ENCODE measurements at regions not wholly inside any gene's neighbourhood (a gene's known extent, or its start where the extent isn't known, plus 50 kb on each side); places are given as distances from the start of the nearest gene placed in this dataset.

DNA sequence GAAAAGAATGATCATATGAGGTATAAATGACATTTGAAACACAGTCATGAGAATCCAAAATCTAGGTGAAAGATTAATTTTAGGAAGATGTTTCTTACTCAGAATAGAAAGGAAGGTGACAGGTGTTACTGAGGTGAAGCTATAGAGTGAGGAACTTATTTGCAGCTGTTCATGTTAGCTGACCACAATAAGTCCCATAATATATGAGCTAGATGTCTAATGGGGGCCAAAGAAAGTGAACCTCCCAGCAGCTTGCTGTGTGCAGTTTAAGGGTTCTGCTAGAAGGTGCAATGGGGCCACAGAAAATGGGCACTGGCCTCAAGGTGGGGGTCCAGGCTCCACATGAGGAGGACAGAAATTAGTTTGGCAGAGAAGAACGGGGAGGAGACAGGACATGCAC, 1374.9 kb upstream of the CRIM1 start:
- Histone ChIP-seq H3K4me1 (no peaks in the 10 kb centered on the region), H3K9me3 (peaks cover 0 to 3% (median 0%) of the 10 kb centered on the region in 4 donors), H3K36me3 (no peaks in the 10 kb centered on the region), H3K4me3 (no peak overlapping the region), H3K27me3 (no peaks in the 10 kb centered on the region), H3K27ac (no peak overlapping the region)
- TF ChIP-seq POLR2A (IDR thresholded peaks at IDR 0.05) (no peak), CTCF (IDR thresholded peaks at IDR 0.05) (no peak)
- DNase-seq, result no peak

GRCh38 chr2:34979148-34979547, 1376.4 kb upstream of the CRIM1 start:
- Histone ChIP-seq H3K36me3 (no peaks in the 10 kb centered on the region), H3K4me3 (no peak overlapping the region), H3K27ac (no peak overlapping the region), H3K27me3 (no peaks in the 10 kb centered on the region), H3K9me3 (peaks cover 0 to 1% (median 0%) of the 10 kb centered on the region in 4 donors), H3K4me1 (no peaks in the 10 kb centered on the region)
- DNase-seq, result no peak
- no peak for TF ChIP-seq CTCF (IDR thresholded peaks at IDR 0.05)
- TF ChIP-seq POLR2A (IDR thresholded peaks at IDR 0.05), result no peak

DNA sequence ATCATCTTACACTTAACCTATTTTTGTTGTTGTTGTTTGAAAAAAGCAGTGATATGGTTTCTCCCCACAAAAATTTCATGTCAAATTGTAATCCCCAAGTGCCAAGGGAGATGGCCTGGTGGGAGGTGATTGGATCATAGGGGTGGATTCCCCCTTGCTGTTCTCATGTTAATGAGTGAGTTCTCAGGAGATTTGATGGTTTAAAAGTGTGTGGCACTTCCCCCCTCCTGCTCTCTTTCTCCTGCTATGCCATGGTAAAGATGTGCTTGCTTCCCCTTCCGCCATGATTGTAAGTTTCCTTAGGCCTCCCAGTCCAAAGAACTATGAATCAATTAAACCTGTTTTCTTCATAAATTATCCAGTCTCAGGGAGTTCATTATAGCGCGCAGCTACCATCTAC, 1362.7 kb upstream of the FAM98A start:
- DNase-seq, result no peak
- Histone ChIP-seq H3K4me1 (no peaks in the 10 kb centered on the region), H3K36me3 (no peaks in the 10 kb centered on the region), H3K27ac (no peak overlapping the region), H3K27me3 (no peaks in the 10 kb centered on the region), H3K9me3 (no peaks in the 10 kb centered on the region), H3K4me3 (no peak overlapping the region)
- TF ChIP-seq CTCF (IDR thresholded peaks at IDR 0.05) (no peak), POLR2A (IDR thresholded peaks at IDR 0.05) (no peak)

GRCh38 chr2:34954758-34955157, 1355.7 kb upstream of the FAM98A start:
- TF ChIP-seq POLR2A (IDR thresholded peaks at IDR 0.05) (no peak), CTCF (IDR thresholded peaks at IDR 0.05) (no peak)
- Histone ChIP-seq H3K27ac (no peak overlapping the region), H3K4me1 (no peaks in the 10 kb centered on the region), H3K36me3 (no peaks in the 10 kb centered on the region), H3K4me3 (no peak overlapping the region), H3K9me3 (no peaks in the 10 kb centered on the region), H3K27me3 (no peaks in the 10 kb centered on the region)
- no peak for DNase-seq

- no peak for TF ChIP-seq POLR2A (IDR thresholded peaks at IDR 0.05)
- TF ChIP-seq CTCF (IDR thresholded peaks at IDR 0.05), result no peak
- Histone ChIP-seq H3K27me3 (no peaks in the 10 kb centered on the region), H3K4me3 (no peak overlapping the region), H3K4me1 (no peaks in the 10 kb centered on the region), H3K27ac (no peak overlapping the region), H3K9me3 (no peaks in the 10 kb centered on the region), H3K36me3 (no peaks in the 10 kb centered on the region)
- DNase-seq, result no peak
Observed at GRCh38 chr2:34950797-34951196, 1351.7 kb upstream of the FAM98A start.

- Histone ChIP-seq H3K9me3 (no peaks in the 10 kb centered on the region), H3K4me1 (no peaks in the 10 kb centered on the region), H3K36me3 (no peaks in the 10 kb centered on the region), H3K4me3 (no peak overlapping the region), H3K27ac (no peak overlapping the region), H3K27me3 (no peaks in the 10 kb centered on the region)
- TF ChIP-seq POLR2A (IDR thresholded peaks at IDR 0.05) (no peak), CTCF (IDR thresholded peaks at IDR 0.05) (no peak)
- no peak for DNase-seq
Observed at GRCh38 chr2:34949316-34949715, 1350.2 kb upstream of the FAM98A start.
